GM10248 (cell line): ENCODE measurements at regions not wholly inside any gene's neighbourhood (a gene's known extent, or its start where the extent isn't known, plus 50 kb on each side); places are given as distances from the start of the nearest gene placed in this dataset.
"Not testable (repeated sequence)": the region's sequence is repeated elsewhere in the genome, so short reads cannot be mapped to it uniquely, and the experiment has no call there.

ENCODE experiments used
- CTCF ChIA-PET: fragments of 300-600 bp; sonication (Branson Sonifier 250); formaldehyde crosslinking; extraction: SDS; loops from one replicate; lab custom pipeline; 2021; ENCODE audit warnings: antibody characterized with exemption; lab: Yijun Ruan, JAX
- POLR2A ChIA-PET: fragments of 350-650 bp; sonication (Branson Sonifier 250); formaldehyde crosslinking; extraction: SDS; loops from one replicate; lab custom pipeline; 2020; ENCODE audit warnings: antibody characterized with exemption; lab: Yijun Ruan, JAX
- DNase-seq: peaks from one replicate; pipeline ENCODE4 v3.0.0; 2012; ENCODE audit errors: extremely low spot score
- CTCF ChIP-seq: IDR thresholded peaks from 2 replicates; pipeline ENCODE4 v1.5.1; 2012; ENCODE audit warnings: mild to moderate bottlenecking, low read depth; ENCODE audit errors: extremely low read depth, missing control alignments, control extremely low read depth

GRCh38 chr7:120060875-120061274, 212.1 kb upstream of the KCND2 start:
- CTCF ChIA-PET: no interaction called here

GRCh38 chr7:120064565-120064964, 208.4 kb upstream of the KCND2 start:
- DNase-seq: no peak
- CTCF ChIA-PET: interaction anchor here (1.3 kb wide), 1 partner anchor 10 kb away, joined by 3 read pairs; no protein-coding TSS in a partner anchor
- TF ChIP-seq CTCF: no peak
- POLR2A ChIA-PET: no interaction called here

More at GRCh38 chr7:120060875-120061274, 212.1 kb upstream of the KCND2 start:
- TF ChIP-seq CTCF: no peak
- POLR2A ChIA-PET: no interaction called here
- no peak for DNase-seq

- CTCF ChIA-PET, POLR2A ChIA-PET: not testable (repeated sequence)
Measured at GRCh38 chr7:120066898-120067297, 206.1 kb upstream of the KCND2 start.

GRCh38 chr7:120070201-120070600, 202.8 kb upstream of the KCND2 start:
- TF ChIP-seq CTCF: no peak
- ChIA-PET POLR2A (no interaction called here), CTCF (no interaction called here)
- no peak for DNase-seq

More at GRCh38 chr7:120066898-120067297, 206.1 kb upstream of the KCND2 start:
- not testable (repeated sequence) for DNase-seq

GRCh38 chr7:120077777-120078176, 195.2 kb upstream of the KCND2 start:
- no peak for TF ChIP-seq CTCF
- CTCF ChIA-PET: interaction anchor here (0.6 kb wide), 1 partner anchor 15 kb away, joined by 3 read pairs; no protein-coding TSS in a partner anchor

GRCh38 chr7:120079022-120079421, 194.0 kb upstream of the KCND2 start:
- no peak for TF ChIP-seq CTCF
- DNase-seq: no peak
- ChIA-PET CTCF (no interaction called here), POLR2A (no interaction called here)

More at GRCh38 chr7:120077777-120078176, 195.2 kb upstream of the KCND2 start:
- POLR2A ChIA-PET: no interaction called here
- no peak for DNase-seq

- no peak for DNase-seq
- TF ChIP-seq CTCF: no peak
- ChIA-PET POLR2A (no interaction called here), CTCF (no interaction called here)
Measured at GRCh38 chr7:120079704-120080103, 193.3 kb upstream of the KCND2 start.

GRCh38 chr7:120086468-120086867, 186.5 kb upstream of the KCND2 start:
- POLR2A ChIA-PET, DNase-seq: not testable (repeated sequence)
- CTCF ChIA-PET: interaction anchor here (0.6 to 1.0 kb wide), 3 partner anchors 9 to 99 kb away, joined by 3 to 5 read pairs (median 3); no protein-coding TSS in a partner anchor
